ENCODE measurements at regions not wholly inside any gene's neighbourhood (a gene's known extent, or its start where the extent isn't known, plus 50 kb on each side); places are given as distances from the start of the nearest gene placed in this dataset.

GRCh38 chr18:72171596-72171995, 372.5 kb downstream of the CBLN2 start:
- Histone ChIP-seq H3K4me2 (ENCODE audit: low read depth, low read length) (no peak overlapping the region), H3K79me2 (ENCODE audit: insufficient read depth, low read length) (no peaks in the 10 kb centered on the region), H3K27me3 (ENCODE audit: control insufficient read depth in 1 of 2, insufficient read depth in 2 of 2, low read length in 2 of 2) (no peaks in the 10 kb centered on the region), H3K27ac (ENCODE audit: extremely low read length, insufficient read depth, low read length) (no peak overlapping the region), H3K9ac (ENCODE audit: insufficient read depth, low read depth, low read length) (no peak overlapping the region), H4K20me1 (ENCODE audit: insufficient read depth, low read length) (no peaks in the 10 kb centered on the region), H3K4me3 (replicated peaks in 1 of 3; ENCODE audit: insufficient read depth in 1 of 3, low read depth in 2 of 3, low read length in 3 of 3) (no peak overlapping the region), H3K36me3 (replicated peaks in 1 of 2; ENCODE audit: control insufficient read depth in 1 of 2, insufficient read depth in 2 of 2, low read length in 2 of 2) (no peaks in the 10 kb centered on the region), H3K4me1 (ENCODE audit: insufficient read depth, low read length) (no peaks in the 10 kb centered on the region), H2AFZ (ENCODE audit: low read length) (no peak overlapping the region), H3K9me3 (ENCODE audit: low read length) (peaks cover 35% of the 10 kb centered on the region)
- FAIRE-seq (no peak), DNase-seq (ENCODE audit: low spot score) (no peak), ATAC-seq (no peak)
- in situ Hi-C loops (cut with HindIII; ENCODE audit: extremely low pct_ligation_motif_present, low pct_unique_long_range_greater_than_20kb) (no loop called here), intact Hi-C loops (cut with micrococcal nuclease; ENCODE audit: unreplicated experiment) (no loop called here)
- ChIA-PET POLR2A (no interaction called here), CTCF (ENCODE audit: low intra/inter-chr PET ratio, low total read pairs) (no interaction called here)
- no TSS peak for BruUV-seq (replicated peaks)
- TF ChIP-seq ZNF777 (CRISPR knock-in tag; IDR thresholded peaks at IDR 0.05) (no peak), ZBTB34 (CRISPR knock-in tag; IDR thresholded peaks at IDR 0.05) (no peak), ZNF318 (CRISPR knock-in tag; IDR thresholded peaks at IDR 0.05) (no peak), SIX1 (CRISPR knock-in tag; IDR thresholded peaks at IDR 0.05; ENCODE audit: borderline replicate concordance) (no peak), JARID2 (CRISPR knock-in tag; IDR thresholded peaks at IDR 0.05; ENCODE audit: insufficient replicate concordance) (no peak), ZBTB37 (CRISPR knock-in tag; IDR thresholded peaks at IDR 0.05) (no peak), KLF15 (CRISPR knock-in tag; IDR thresholded peaks at IDR 0.05; ENCODE audit: borderline replicate concordance) (no peak)
- 0% methylated on average over 2 of the region's 2 CpGs for WGBS (ENCODE audit: low lambda C conversion rate)

Data from HepG2 (cell line).